ENCODE measurements at regions not wholly inside any gene's neighbourhood (a gene's known extent, or its start where the extent isn't known, plus 50 kb on each side); places are given as distances from the start of the nearest gene placed in this dataset.

GRCh38 chr4:3713346-3713745 is 52.8 kb upstream of the ADRA2C start:
- Histone ChIP-seq H3K27ac (no peak overlapping the region), H3K9me3 (peaks cover 0 to 1% (median 0%) of the 10 kb centered on the region in 3 donors), H3K4me1 (peaks cover 10% of the 10 kb centered on the region), H3K4me3 (no peak overlapping the region), H3K27me3 (no peaks in the 10 kb centered on the region), H3K36me3 (replicated peaks in 1 of 2; ENCODE audit: insufficient read depth in 1 of 2, low read depth in 2 of 2) (no peaks in the 10 kb centered on the region)
- intact Hi-C loops (cut with DNase I) = no loop called here
- ATAC-seq (no peak), DNase-seq (no peak)
- TF ChIP-seq POLR2A (IDR thresholded peaks at IDR 0.05) (no peak), CTCF (IDR thresholded peaks at IDR 0.05) (no peak)
- WGBS, 2 donors = 57 to 65% methylated on average over 3 to 7 of the region's 7 CpGs

DNA sequence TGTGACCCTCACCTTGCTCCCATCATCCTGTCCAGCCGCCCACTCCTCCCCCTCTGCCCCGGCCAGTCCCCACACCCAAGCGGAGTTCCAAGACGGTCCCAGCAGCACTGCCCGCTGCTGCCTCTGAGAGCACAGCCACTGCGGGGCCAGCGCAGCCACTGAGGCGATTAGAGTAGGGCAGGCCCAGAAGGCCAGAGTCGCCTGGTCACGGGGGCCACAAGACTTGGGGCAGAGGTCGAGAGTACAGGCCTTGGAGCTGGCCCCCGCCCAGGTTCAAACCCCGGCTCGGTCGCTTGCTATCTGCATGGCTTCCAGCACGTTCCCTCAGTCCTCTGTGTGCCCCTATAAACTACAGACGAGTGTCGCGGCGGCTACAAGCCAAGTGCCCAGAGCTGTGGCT is 53.2 kb upstream of the ADRA2C start:
- H3K9me3 ChIP-seq = no peaks in the 10 kb centered on the region
- WGBS, 2 donors = 78% methylated on average over 20 of the region's 20 CpGs; no CpG with 5 or more reads in 1 of the 2 donors
- H3K27ac ChIP-seq = no peak overlapping the region
- no peak for ATAC-seq
- intact Hi-C loops (cut with DNase I) = no loop called here
- TF ChIP-seq CTCF (IDR thresholded peaks at IDR 0.05) (no peak), POLR2A (IDR thresholded peaks at IDR 0.05) (no peak)
- no peak overlapping the region for H3K4me3 ChIP-seq
- H3K36me3 ChIP-seq (replicated peaks in 1 of 2; ENCODE audit: insufficient read depth in 1 of 2, low read depth in 2 of 2) = no peaks in the 10 kb centered on the region
- peaks cover 10% of the 10 kb centered on the region for H3K4me1 ChIP-seq
- no peak for DNase-seq
- H3K27me3 ChIP-seq = no peaks in the 10 kb centered on the region

DNA sequence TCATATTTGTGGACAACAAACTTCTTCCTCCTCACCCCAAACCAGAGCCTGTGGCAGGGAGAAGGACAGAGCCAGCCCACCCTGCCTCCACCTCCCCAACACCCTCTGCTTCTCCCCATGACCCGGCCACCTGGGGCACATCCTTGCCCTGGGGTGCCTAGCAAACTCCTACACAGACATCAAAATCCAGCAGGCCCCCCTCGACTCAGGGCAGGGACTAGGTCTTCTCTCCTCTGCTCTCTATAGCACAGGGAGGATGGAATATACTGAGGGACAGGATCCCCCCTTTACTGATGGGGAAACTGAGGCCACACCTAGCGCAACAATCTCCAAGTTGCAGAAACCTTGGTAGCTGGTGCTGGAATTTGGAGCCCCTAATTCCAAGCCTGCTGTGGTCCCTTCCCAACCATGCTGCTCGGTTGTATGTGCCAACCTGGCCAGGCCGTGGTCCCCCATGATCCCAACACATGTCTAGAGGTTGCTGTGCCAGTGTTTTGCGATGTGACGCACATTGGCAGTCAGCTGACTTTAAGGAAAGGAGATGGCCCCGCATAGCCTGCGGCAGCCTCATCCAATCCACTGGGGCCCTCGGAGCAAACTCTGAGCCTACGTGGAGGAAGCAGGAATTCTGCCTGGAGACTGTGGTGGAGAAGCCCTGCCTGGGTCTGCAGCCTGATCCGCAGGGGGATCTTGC is 53.9 kb upstream of the ADRA2C start:
- Histone ChIP-seq H3K4me3 (no peak overlapping the region), H3K9me3 (no peaks in the 10 kb centered on the region), H3K4me1 (peaks cover 10% of the 10 kb centered on the region), H3K27me3 (no peaks in the 10 kb centered on the region), H3K27ac (no peak overlapping the region), H3K36me3 (replicated peaks in 1 of 2; ENCODE audit: insufficient read depth in 1 of 2, low read depth in 2 of 2) (no peaks in the 10 kb centered on the region)
- TF ChIP-seq POLR2A (IDR thresholded peaks at IDR 0.05) (no peak), CTCF (IDR thresholded peaks at IDR 0.05) (no peak)
- 56 to 86% methylated on average over 8 to 12 of the region's 12 CpGs for WGBS, 2 donors
- intact Hi-C loops (cut with DNase I) = no loop called here
- ATAC-seq (no peak), DNase-seq (no peak)

DNA sequence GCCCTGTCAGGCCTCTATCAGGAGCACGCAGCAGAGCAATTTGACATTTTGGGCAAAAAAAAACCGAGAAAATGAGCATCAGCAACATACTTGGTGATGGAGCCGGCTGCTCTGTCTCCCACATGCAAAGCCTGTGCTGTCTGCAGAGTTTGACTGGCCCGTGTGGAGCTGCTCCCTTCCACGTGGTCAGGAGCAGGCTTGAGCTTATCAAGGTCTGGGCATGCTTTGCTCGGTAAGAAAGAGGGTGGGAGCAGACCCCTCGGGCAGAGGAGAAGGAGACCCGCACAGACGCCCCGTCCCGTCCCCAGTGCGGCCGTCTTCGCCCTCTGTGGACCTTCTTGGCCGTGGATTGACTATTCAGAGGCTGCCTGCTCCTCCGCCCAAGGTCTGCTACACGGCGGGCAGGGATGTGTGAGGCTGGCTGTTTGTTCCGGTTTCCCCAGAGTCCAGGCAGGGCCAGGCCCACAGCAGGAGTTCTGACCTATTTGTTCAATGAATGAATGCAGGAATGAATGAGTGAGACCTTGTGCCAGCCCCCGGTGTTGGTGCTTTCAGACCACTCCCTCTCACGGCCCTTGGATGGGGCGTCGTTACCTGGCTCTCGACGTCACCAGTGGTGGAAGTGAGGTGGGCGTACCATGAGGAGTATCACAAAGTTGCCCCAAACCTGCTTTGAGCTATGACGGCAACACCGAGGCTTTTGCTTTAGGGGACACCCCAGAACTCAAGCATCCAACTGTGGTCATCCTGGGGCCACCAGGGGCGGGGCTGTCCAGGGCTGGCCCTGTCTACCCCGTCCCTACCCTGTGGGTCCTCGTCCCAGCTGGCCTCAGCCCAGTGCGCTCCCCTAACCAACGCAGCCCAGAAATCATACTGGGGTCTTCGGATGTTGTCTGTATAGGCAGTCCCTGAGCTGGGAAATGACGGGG is 54.7 kb upstream of the ADRA2C start:
- H3K4me1 ChIP-seq = peaks cover 10% of the 10 kb centered on the region
- ATAC-seq = no peak
- H3K27me3 ChIP-seq = no peaks in the 10 kb centered on the region
- 55 to 60% methylated on average over 21 to 35 of the region's 35 CpGs for WGBS, 2 donors
- intact Hi-C loops (cut with DNase I) = no loop called here
- no peak for TF ChIP-seq POLR2A (IDR thresholded peaks at IDR 0.05)
- TF ChIP-seq CTCF (IDR thresholded peaks at IDR 0.05) = no peak
- H3K9me3 ChIP-seq = no peaks in the 10 kb centered on the region
- no peak overlapping the region for H3K4me3 ChIP-seq
- no peak for DNase-seq
- H3K27ac ChIP-seq = no peak overlapping the region
- no peaks in the 10 kb centered on the region for H3K36me3 ChIP-seq (replicated peaks in 1 of 2; ENCODE audit: insufficient read depth in 1 of 2, low read depth in 2 of 2)

All from body of pancreas (tissue), 4 donors.